HG03571 (cell line): ENCODE measurements at regions not wholly inside any gene's neighbourhood (a gene's known extent, or its start where the extent isn't known, plus 50 kb on each side); places are given as distances from the start of the nearest gene placed in this dataset.
"Not testable (repeated sequence)": the region's sequence is repeated elsewhere in the genome, so short reads cannot be mapped to it uniquely, and the experiment has no call there.

ENCODE experiments used
- ATAC-seq: cut with Tn5 transposase; IDR thresholded peaks from one replicate; pipeline ENCODE4 v1.9.1; 2021; ENCODE audit not compliant: unreplicated experiment

GRCh38 chr1:196160066-196160795 lies 448.0 kb downstream of the KCNT2 start:
- no peak for ATAC-seq

- no peak for ATAC-seq
Measured at GRCh38 chr1:196155586-196155985, 452.7 kb downstream of the KCNT2 start.

- ATAC-seq: no peak
Measured at GRCh38 chr1:196152975-196153374, 455.3 kb downstream of the KCNT2 start.

GRCh38 chr1:196152086-196152485 lies 456.2 kb downstream of the KCNT2 start:
- ATAC-seq: no peak

- ATAC-seq: no peak
Measured at GRCh38 chr1:196148367-196148970, 459.8 kb downstream of the KCNT2 start.

- no peak for ATAC-seq
Measured at GRCh38 chr1:196147530-196147929, 460.7 kb downstream of the KCNT2 start.

GRCh38 chr1:196145151-196145550 lies 463.1 kb downstream of the KCNT2 start:
- ATAC-seq: not testable (repeated sequence)

GRCh38 chr1:196144588-196144987 lies 463.7 kb downstream of the KCNT2 start:
- no peak for ATAC-seq

- no peak for ATAC-seq
Measured at GRCh38 chr1:196143602-196144342, 464.5 kb downstream of the KCNT2 start.

- ATAC-seq: no peak
Measured at GRCh38 chr1:196142111-196142640, 466.1 kb downstream of the KCNT2 start.

- ATAC-seq: no peak
Measured at GRCh38 chr1:196136396-196136795, 471.8 kb downstream of the KCNT2 start.

- no peak for ATAC-seq
Measured at GRCh38 chr1:196131691-196132090, 476.5 kb downstream of the KCNT2 start.

- ATAC-seq: no peak
Measured at GRCh38 chr1:196128835-196129234, 479.4 kb downstream of the KCNT2 start.

GRCh38 chr1:196121181-196121580 lies 487.1 kb downstream of the KCNT2 start:
- no peak for ATAC-seq

- ATAC-seq: no peak
Measured at GRCh38 chr1:196115646-196116045, 492.6 kb downstream of the KCNT2 start.

- no peak for ATAC-seq
Measured at GRCh38 chr1:196114193-196114592, 494.0 kb downstream of the KCNT2 start.

GRCh38 chr1:196108990-196109389 lies 499.2 kb downstream of the KCNT2 start:
- ATAC-seq: not testable (repeated sequence)

GRCh38 chr1:196105901-196106300 lies 502.3 kb downstream of the KCNT2 start:
- no peak for ATAC-seq

GRCh38 chr1:196102826-196103225 lies 505.4 kb downstream of the KCNT2 start:
- no peak for ATAC-seq

- ATAC-seq: no peak
Measured at GRCh38 chr1:196098000-196098399, 510.2 kb downstream of the KCNT2 start.

GRCh38 chr1:196094821-196095220 lies 513.4 kb downstream of the KCNT2 start:
- no peak for ATAC-seq
